Skeletal muscle cell (primary cell): ENCODE measurements at regions not wholly inside any gene's neighbourhood (a gene's known extent, or its start where the extent isn't known, plus 50 kb on each side); places are given as distances from the start of the nearest gene placed in this dataset.

ENCODE experiments used
- DNase-seq: peaks from one replicate; pipeline ENCODE4 v3.0.0-alpha.2; 2010; ENCODE audit warnings: low read depth
- H3K4me3 ChIP-seq: 2 replicates; pipeline ENCODE4 v1.5.1; 2011; ENCODE audit warnings: low read depth, mild to moderate bottlenecking, control low read depth, low read length, moderate library complexity

DNA sequence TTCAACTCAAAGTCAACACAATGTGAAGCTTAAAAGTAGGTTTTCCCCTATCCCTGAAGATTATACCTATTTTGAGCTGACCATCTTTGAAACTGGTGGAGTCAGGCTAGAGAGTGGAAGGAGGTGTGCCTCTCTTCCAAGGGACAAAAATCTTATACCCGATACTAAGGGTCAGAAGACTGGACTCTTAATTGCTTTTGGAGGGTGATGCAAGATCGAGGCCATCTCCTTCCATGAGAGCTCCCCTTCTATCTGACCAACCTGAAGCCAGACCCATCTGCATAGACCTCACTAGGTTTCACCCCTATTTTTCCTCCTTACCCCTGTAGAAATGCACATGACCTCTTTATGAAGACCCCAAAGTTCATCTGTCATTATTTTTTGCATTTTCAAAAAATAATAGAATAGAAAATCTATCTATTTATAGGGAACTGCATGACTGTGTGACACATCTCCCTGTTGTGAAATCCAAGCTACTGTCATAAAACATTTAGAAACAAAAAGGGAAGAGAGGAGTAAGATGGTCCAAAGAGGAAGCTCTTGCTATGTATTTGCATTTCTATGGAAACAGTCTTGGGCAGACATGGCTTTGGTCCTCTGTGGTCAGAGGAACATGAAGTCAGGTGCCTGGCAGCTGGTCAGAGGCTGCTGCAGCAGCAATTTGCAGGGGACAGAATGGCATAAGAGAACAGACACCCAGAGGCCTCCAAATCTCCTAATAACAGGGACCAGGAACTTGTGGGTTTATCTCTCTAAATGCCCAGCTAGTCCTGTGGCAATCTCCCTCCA, 349.2 kb downstream of the MAFB start:
- no peak overlapping the region for H3K4me3 ChIP-seq
- DNase-seq: no peak

DNA sequence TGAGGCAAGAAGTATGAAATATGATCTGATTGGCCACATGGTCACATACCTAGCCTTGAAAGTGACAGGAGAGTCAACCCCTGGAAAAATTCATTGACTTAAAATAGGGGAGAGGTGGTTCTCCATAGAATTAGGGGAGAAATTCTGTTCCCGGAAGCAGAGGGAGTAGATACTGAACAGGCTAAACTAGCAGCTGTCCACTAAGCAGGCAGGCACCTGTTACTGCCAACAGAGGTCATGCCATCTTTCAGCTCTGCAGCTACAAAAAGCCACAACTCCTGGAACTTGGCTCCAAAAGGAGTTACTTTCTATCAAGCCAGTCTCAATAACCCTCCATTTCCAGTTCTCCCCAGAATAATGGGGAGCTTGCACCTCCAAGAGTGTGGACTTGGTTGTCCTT, 352.5 kb downstream of the MAFB start:
- DNase-seq: no peak
- H3K4me3 ChIP-seq: no peak overlapping the region

GRCh38 chr20:40335901-40336351, 353.1 kb downstream of the MAFB start:
- no peak for DNase-seq
- no peak overlapping the region for H3K4me3 ChIP-seq

DNA sequence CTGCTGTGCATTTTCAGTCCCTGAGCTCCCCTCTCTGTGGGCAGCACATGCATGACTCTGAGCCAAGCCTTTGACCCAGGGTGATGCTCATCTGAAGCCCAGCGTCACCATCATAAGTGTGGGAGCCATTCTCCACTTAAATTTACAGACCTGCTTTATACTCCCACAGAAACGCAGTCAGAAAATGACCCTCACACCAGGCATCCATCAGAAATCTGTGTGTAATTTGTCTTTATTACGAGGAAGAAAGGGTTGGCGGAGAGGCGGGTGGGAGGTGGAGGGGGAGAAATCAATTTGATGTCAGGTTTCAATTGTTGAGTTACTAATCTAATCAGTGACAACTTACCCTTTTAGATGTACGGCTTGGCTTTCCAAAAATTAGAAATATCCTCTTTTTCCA, 353.6 kb downstream of the MAFB start:
- no peak for DNase-seq
- H3K4me3 ChIP-seq: no peak overlapping the region

- H3K4me3 ChIP-seq: no peak overlapping the region
- no peak for DNase-seq
These were observed 355.4 kb downstream of the MAFB start for GRCh38 chr20:40333591-40333990.

DNA sequence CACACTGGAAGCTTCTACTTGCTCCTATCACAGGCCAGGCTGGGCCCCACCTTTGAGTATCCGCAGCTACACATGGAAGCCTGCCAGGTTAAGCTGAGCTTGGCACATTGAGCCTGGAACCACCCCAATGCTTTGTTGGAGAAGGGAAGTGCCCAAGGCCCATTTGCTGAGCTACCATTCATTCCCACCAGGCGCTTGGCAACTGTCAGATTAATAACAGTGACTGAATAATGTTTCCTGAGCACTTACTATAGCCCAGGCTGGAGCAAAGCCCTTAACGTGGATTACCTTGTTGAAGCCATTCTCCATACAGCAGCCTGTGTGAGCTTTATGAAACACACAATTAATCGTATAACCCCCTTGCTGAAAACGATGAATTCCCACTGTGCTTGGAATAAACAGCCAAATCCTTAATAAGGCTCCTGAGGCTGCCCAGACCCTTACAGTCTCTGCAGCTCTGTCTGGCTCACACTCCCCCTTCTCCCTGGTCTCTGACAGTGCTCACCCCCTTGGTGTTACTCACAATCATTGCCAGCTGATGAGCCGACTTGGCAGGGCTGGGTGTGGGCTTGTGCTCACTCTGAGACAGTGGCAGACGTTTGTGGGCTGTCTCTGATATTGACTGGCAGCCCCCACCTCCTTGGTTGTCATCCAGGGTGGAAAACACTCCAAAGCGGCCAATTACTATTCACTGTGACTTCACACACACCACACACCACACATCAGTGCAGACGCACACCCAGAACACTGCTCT, 357.1 kb downstream of the MAFB start:
- no peak overlapping the region for H3K4me3 ChIP-seq
- DNase-seq: no peak

- H3K4me3 ChIP-seq: no peak overlapping the region
- no peak for DNase-seq
These were observed 357.8 kb downstream of the MAFB start for GRCh38 chr20:40331249-40331648.

DNA sequence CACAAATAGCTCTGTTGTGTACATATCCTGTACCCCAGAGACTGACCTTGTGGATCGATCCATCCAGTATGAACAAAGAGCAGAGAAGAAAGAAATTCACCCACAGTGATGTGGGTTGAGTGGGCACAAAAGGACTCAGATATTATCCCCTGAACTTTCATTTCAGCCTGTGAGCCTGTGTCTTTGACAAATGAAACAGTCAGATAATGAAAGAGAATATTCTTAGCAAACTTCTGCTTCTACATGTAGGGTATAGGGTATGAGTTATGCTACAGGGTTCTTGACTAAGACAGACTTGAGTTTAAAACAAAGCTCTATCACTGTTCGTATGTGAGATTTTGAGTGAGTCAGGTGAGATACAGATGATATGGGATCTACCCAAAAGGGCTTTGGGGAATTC, 359.7 kb downstream of the MAFB start:
- DNase-seq: no peak

DNA sequence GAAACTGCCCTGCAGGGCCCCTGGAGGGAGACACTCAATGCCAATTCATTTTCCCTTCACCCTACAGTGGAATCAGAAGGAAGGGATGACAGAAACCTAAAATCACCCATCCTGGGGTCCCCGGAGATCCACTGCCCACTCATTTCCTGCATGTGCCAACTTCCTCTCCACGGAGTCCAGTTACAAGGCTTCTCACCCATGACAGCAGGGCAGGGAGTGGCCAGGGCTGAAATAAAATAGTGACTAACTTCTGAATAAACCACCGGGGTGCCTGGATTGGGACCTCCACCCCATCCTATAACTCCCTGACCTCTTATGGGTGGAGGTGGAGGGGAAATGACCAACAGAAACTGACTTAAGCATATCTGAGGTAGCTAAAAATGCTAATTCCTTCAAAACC, 362.3 kb downstream of the MAFB start:
- DNase-seq: no peak
- H3K4me3 ChIP-seq: no peak overlapping the region

More for the DNA sequence above, 359.7 kb downstream of the MAFB start:
- H3K4me3 ChIP-seq: no peak overlapping the region

DNA sequence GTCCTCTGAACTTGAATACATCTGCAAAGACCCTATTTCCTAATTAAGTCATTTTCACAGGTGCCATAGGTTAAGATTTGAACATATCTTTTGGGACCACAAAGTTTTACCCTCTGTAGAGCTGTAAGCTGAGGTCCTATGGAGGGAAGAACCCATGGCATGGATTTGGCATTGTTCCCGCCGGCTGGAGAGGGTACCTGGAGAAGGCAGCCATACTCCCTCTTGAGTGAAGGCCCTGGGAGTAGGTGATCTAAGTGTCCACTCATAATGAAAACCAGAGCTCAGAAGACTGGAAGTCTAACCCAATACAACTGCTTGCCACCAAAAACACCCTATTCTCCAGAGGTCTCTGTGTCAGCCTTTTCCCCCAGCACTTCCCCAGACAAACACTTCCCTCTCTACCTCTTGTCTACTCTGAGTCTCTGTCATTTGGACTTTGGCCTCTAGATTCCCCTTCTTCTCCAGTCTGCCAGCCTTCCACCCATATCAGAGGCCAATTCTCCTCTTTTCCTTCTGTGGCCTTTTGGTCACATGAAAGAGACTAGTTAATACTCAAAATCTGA, 363.9 kb downstream of the MAFB start:
- no peak overlapping the region for H3K4me3 ChIP-seq
- no peak for DNase-seq

DNA sequence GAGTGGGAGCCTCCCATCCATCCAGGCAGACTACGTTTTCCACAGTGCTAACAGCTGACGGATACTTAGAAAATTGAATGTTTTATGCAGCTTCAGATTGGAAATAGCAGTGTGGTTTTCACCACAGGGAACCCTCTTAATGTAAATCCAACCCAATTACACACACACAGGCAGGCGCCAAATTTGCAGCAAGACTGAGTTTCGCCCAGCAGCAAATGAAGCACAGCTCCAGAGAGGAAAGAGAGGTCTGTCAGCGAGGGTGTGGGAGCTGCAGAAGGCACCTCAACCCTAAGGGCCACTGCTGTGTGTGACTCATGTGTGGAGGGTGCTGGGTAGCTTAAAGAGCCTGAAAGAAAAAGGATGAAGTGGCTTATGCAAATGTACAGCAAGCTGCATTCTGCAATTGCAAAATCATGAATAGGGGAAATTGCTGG, 365.7 kb downstream of the MAFB start:
- H3K4me3 ChIP-seq: no peak overlapping the region
- DNase-seq: no peak

DNA sequence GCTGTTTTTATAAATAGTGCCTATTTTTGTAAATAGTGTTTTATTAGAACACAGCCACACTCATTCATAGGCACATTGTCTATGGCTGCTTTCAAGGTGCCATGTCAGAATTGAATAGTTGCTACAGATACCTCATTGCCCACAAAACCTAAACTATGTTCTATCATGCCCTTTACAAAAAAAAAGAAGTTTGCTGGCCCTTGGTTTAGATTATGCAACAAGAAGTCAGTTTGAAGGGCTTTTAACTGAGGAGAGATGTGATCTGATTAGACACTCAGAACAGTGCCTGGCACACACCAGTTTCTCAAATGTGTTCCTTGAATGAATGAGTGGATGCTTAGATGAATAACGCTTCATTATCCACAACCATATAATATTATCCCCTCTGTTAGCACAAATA, 366.1 kb downstream of the MAFB start:
- DNase-seq: no peak
- no peak overlapping the region for H3K4me3 ChIP-seq

DNA sequence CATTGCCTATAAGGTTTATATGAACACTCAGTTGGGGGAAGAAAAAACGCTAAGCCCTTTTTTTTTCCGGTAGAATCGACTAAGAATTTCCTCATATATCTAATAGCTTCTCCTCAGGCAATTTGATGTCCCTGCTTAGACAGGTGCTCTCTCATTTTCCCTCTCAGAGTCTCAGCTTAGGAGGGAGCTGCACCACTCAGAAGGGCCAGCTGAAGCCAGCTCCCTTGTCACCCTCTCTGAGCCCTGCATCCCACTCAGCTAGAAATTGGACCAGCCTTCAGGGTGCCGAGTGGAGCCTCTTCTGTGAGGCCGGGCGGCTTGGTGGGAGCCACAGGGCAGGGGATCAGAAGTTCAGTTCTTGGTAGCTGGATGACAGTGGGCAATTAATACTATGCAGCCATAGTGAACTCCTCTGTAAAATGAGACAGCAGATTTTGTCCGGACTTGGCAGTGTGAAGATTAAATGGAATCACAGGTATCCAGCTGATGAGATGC, 368.5 kb downstream of the MAFB start:
- DNase-seq: no peak
- no peak overlapping the region for H3K4me3 ChIP-seq

- no peak overlapping the region for H3K4me3 ChIP-seq
- no peak for DNase-seq
These were observed 369.1 kb downstream of the MAFB start for GRCh38 chr20:40319741-40320516.

GRCh38 chr20:40319056-40319455, 370.0 kb downstream of the MAFB start:
- no peak for DNase-seq
- H3K4me3 ChIP-seq: no peak overlapping the region

GRCh38 chr20:40317156-40317790, 371.8 kb downstream of the MAFB start:
- DNase-seq: no peak
- no peak overlapping the region for H3K4me3 ChIP-seq

GRCh38 chr20:40314278-40314677, 374.8 kb downstream of the MAFB start:
- no peak for DNase-seq
- no peak overlapping the region for H3K4me3 ChIP-seq

DNA sequence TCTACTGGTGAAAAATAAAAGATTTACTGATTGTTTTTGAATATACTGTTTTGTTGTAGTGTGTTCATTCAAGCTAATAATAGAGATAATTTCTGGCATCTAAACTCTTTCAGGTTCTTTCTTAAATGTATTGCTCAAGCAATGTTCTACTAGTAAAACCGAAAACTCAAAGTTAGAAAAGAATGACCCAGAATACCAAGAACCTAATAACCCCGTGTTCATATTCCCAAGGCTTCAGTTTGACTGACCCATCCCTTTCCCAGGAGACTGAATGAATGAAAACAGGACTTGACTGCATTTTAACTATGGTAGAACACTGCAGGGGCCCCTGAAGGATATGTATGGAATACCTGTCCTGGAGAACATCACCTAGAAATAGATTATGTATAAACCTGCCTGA, 375.3 kb downstream of the MAFB start:
- H3K4me3 ChIP-seq: no peak overlapping the region
- DNase-seq: no peak

DNA sequence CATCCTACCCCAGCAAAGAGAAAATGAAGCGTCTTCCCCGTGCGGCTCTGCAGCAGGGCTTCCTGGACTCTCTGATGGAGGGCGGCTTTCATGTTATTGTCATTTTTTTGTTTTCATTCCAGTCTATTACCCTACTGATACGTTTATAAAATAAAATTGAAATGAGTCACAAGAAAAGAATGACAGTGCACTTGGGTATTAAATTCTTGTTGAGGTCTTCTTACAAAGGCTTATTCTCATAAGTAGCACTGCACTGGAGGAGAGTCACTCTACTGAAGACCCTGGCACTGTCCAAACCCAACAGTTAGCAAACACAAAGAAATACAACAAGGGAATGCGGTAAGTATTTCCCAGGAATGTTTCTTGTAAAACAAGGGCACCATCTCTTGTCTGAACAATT, 379.3 kb downstream of the MAFB start:
- no peak overlapping the region for H3K4me3 ChIP-seq
- no peak for DNase-seq
